BE2C (cell line): ENCODE measurements at regions not wholly inside any gene's neighbourhood (a gene's known extent, or its start where the extent isn't known, plus 50 kb on each side); places are given as distances from the start of the nearest gene placed in this dataset.

Source experiments
- DNase-seq: peaks from one replicate; pipeline ENCODE4 v3.0.0-alpha.2; 2020
- H3K27me3 ChIP-seq: fragments of 250-450 bp; sonication (Bioruptor Pico); 2 replicates; pipeline ENCODE4 v1.5.1; 2020; ENCODE audit warnings: mild to moderate bottlenecking
- H3K36me3 ChIP-seq: fragments of 250-450 bp; sonication (Bioruptor Pico); 2 replicates; pipeline ENCODE4 v1.5.1; 2020; ENCODE audit warnings: mild to moderate bottlenecking
- H3K4me1 ChIP-seq: fragments of 250-450 bp; sonication (Bioruptor Pico); 2 replicates; pipeline ENCODE4 v1.5.1; 2020
- H3K4me3 ChIP-seq: 2 replicates; pipeline ENCODE4 v1.5.1; 2011; ENCODE audit warnings: low read depth, low read length
- H3K9me3 ChIP-seq: fragments of 250-450 bp; sonication (Bioruptor Pico); 2 replicates; pipeline ENCODE4 v1.5.1; 2020
- TF ChIP-seq, protein P1 (sequence below): IDR thresholded peaks from 2 replicates; pipeline ENCODE4 v1.5.1; 2012; ENCODE audit warnings: mild to moderate bottlenecking, low read depth, low read length

DNA sequence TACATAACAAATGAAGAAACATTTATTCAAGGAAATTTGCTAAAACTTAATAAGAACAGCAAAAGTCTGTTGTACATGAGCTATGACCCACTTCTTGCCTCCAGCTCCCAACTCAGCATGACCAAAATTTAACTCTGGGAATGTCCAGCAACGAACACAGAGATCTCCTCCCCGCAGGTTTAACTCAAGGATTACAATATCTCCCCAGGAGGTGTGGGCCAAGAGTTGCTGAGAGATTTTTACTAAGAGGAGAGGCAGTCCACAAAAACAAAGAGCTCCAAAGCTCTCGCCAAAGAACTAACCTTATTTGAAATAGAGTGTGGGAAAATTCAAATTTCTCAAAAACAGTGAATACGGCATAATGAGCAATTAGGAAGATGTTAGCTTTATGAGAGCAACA, 318.5 kb downstream of the GRB14 start:
- no peak for DNase-seq
- Histone ChIP-seq H3K9me3 (no peaks in the 10 kb centered on the region), H3K27me3 (no peaks in the 10 kb centered on the region), H3K36me3 (no peaks in the 10 kb centered on the region), H3K4me3 (no peak overlapping the region), H3K4me1 (no peaks in the 10 kb centered on the region)
- TF ChIP-seq, protein P1, sequence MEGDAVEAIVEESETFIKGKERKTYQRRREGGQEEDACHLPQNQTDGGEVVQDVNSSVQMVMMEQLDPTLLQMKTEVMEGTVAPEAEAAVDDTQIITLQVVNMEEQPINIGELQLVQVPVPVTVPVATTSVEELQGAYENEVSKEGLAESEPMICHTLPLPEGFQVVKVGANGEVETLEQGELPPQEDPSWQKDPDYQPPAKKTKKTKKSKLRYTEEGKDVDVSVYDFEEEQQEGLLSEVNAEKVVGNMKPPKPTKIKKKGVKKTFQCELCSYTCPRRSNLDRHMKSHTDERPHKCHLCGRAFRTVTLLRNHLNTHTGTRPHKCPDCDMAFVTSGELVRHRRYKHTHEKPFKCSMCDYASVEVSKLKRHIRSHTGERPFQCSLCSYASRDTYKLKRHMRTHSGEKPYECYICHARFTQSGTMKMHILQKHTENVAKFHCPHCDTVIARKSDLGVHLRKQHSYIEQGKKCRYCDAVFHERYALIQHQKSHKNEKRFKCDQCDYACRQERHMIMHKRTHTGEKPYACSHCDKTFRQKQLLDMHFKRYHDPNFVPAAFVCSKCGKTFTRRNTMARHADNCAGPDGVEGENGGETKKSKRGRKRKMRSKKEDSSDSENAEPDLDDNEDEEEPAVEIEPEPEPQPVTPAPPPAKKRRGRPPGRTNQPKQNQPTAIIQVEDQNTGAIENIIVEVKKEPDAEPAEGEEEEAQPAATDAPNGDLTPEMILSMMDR: no peak

DNA sequence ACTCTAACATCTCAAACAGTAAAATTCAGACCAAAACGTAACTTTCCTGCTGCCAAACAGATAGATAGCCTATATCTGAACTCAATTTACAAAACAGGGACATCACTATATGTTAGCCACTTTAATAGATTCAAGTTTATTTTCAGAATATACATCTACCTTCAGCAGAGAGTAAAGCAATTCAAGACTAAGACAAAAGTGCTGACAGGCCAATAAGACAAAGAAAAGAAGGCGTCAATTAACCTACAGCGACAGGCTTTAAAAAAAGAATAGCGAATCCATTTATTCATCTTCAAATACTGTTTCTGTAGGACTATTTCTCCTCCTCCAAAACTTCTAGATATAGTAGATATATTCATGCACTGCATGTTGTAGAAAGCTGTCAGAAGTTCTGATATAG, 333.0 kb downstream of the GRB14 start:
- no peak for DNase-seq
- Histone ChIP-seq H3K4me3 (no peak overlapping the region), H3K27me3 (no peaks in the 10 kb centered on the region), H3K9me3 (no peaks in the 10 kb centered on the region), H3K4me1 (no peaks in the 10 kb centered on the region), H3K36me3 (no peaks in the 10 kb centered on the region)
- TF ChIP-seq, protein P1: no peak

DNA sequence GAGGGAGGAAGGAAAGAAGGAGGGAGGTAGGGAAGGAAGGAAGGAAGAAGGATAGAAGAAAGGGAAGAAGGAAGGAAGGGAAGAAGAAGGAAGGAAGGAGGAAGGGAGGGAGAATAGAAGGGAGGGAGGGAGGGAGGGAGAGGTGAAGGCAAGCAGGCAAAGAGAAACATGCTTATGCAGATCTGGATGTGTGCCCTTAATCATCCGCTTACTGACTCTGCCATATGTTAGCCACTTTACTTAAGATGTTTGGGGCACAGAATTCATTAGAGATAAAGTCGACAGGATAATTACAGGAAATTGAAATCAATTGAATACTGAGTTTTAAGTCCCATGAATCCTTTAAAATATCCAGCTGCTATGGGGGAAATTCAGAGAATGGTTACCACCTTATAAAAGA, 334.2 kb downstream of the GRB14 start:
- no peak overlapping the region for H3K4me3 ChIP-seq
- no peaks in the 10 kb centered on the region for H3K36me3 ChIP-seq
- TF ChIP-seq, protein P1: no peak
- no peaks in the 10 kb centered on the region for H3K27me3 ChIP-seq
- no peaks in the 10 kb centered on the region for H3K4me1 ChIP-seq
- DNase-seq: no peak
- H3K9me3 ChIP-seq: no peaks in the 10 kb centered on the region

DNA sequence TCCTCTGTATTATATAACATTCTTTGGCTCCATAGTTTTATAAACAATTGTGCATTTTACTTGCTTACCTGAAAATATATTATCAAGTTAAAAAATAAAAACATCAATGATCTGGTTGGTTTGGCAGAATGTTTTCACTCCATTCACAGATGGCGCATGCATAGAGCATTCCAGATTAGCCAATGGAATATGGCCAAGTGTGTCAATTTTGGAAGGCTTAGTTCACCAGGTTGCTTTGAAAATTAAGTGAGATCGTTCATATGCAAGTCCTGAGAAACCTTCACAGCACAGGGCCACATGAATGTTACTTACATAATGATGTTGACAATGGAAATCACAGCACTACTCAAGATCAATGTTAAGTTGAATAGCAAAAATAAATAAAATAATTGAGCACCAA, 335.7 kb downstream of the GRB14 start:
- TF ChIP-seq, protein P1: no peak
- no peak for DNase-seq
- no peaks in the 10 kb centered on the region for H3K9me3 ChIP-seq
- no peak overlapping the region for H3K4me3 ChIP-seq
- H3K4me1 ChIP-seq: no peaks in the 10 kb centered on the region
- H3K27me3 ChIP-seq: no peaks in the 10 kb centered on the region
- H3K36me3 ChIP-seq: no peaks in the 10 kb centered on the region

DNA sequence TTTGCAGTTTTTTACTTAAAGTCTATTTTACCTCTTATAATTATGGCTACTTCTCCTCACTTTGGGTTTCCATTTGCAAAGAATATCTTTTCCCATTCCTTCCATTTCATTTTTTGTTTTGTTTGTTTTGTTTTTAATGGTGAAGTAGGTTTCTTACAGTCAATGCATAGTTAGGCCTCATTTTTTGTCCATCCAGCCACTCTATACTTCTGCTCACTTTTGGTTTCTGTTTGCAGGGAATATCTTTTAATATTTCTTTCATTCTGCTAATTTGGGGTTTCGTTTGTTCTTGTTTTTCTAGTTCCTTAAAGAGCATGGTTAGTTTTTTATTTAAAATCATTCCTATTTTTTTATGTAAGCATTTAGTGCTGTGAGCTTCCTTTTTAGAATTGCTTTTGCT, 339.4 kb downstream of the GRB14 start:
- Histone ChIP-seq H3K4me1 (no peaks in the 10 kb centered on the region), H3K9me3 (no peaks in the 10 kb centered on the region)
- TF ChIP-seq, protein P1: no peak

DNA sequence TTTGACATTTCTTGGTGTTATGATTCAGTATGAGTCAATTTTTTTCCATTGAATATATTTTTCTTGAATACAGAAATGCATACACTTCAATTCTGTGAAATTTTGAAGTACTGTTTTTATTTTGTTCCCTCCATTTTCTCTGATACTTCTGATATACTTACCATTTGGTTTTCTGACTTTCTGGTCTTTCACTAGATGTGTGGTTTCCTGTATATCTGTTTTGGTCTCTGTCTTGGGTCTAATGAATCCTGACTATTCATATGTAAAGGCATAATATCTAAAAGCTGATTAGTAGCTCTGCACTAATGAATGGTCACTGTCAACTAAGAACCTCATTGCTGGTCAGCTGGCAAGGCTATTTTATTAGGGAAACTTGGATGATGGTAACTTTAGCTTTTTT, 345.6 kb downstream of the GRB14 start:
- no peak overlapping the region for H3K4me3 ChIP-seq
- no peaks in the 10 kb centered on the region for H3K4me1 ChIP-seq
- no peak for DNase-seq
- TF ChIP-seq, protein P1: no peak
- H3K9me3 ChIP-seq: no peaks in the 10 kb centered on the region
- no peaks in the 10 kb centered on the region for H3K27me3 ChIP-seq
- no peaks in the 10 kb centered on the region for H3K36me3 ChIP-seq

More for the DNA sequence above, 339.4 kb downstream of the GRB14 start:
- H3K36me3 ChIP-seq: no peaks in the 10 kb centered on the region
- DNase-seq: no peak
- no peak overlapping the region for H3K4me3 ChIP-seq
- H3K27me3 ChIP-seq: no peaks in the 10 kb centered on the region
